HG03045 (cell line): ENCODE measurements at regions not wholly inside any gene's neighbourhood (a gene's known extent, or its start where the extent isn't known, plus 50 kb on each side); places are given as distances from the start of the nearest gene placed in this dataset.

Experiments used
- ATAC-seq: cut with Tn5 transposase; IDR thresholded peaks from one replicate; pipeline ENCODE4 v1.9.1; 2021; ENCODE audit warnings: mild to moderate bottlenecking, moderate library complexity; ENCODE audit not compliant: unreplicated experiment

DNA sequence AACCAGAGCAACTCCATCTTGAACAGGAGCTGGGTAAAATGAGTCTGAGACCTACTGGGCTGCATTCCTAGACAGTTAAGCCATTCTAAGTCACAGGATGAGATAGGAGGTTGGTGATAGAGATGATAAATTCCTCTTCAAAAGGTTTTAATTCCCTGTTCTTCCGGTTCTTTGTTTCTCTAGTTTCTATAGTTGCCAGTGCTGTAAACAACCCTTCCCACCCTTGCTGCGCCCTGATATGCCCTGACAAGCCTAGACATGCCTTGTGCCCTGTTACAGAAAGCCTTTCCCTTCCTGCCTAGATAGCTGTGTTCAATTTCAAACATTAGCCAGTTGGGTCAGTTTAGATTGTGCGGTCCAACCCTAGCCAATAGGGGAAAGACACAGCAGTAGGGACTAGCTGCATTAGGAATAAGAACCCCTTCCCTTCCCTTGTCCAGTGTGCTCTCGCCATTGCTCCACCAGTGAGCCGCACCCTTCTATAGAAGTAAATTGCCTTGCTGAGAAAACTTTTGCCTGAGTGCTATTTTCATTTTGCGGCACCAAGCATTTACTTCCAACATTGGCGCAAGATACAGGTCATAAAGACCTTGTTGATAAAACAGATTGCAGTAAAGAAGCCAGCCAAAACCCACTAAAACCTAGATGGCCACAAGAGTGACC, 52.5 kb upstream of the CCN2 start:
- ATAC-seq: no peak
